ENCODE measurements at regions not wholly inside any gene's neighbourhood (a gene's known extent, or its start where the extent isn't known, plus 50 kb on each side); places are given as distances from the start of the nearest gene placed in this dataset.

DNA sequence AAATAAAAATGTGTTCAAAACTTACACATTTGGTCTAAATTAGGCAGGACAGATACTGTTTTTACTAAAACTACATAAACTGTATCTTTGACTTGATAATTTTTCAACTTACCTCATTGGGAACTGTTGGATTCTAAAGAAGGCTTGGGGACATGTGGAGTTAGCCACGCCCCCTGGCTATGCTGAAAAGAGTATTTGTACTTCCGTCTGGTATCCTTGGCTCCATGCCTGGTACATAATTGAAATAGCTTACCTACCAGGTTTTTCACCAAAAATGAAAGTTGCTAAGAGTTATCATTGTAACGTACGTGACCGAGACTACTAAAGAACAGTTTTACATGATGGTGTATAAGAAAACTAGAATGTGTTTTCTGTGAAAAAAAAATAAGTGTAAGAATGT lies 604.8 kb upstream of the IGFBP3 start:
- Histone ChIP-seq H3K9me3 (ENCODE audit: control insufficient read depth in 3 of 3, low read length in 3 of 3) (peaks cover 0 to 4% (median 4%) of the 10 kb centered on the region in 3 donors), H3K27ac (ENCODE audit: low read depth, low read length) (no peak overlapping the region), H3K4me1 (ENCODE audit: control insufficient read depth in 3 of 3, insufficient read depth in 3 of 3, low read length in 3 of 3) (no peaks in the 10 kb centered on the region)

DNA sequence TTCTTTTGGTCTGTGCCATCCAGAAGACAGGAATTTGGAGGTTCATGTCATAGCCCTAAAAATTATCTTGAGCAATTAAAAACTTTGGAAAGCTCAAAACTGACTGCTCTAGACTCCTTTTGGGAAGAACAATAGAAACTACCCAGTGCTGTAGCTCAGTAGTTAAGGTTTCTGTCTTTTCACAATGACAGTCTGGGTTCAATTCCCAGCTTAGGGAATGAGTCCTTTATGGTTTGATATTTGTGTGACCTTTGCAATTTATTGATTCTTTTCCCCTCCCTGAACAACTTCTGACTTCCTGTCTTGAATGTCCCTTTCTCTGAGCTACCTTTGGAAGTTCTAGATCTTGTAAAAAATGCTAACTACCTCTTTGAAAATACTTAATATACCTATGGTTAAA lies 603.3 kb upstream of the IGFBP3 start:
- H3K36me3 ChIP-seq (ENCODE audit: control insufficient read depth in 3 of 3, insufficient read depth in 3 of 3, low read length in 3 of 3) = no peaks in the 10 kb centered on the region
- H3K27ac ChIP-seq (ENCODE audit: low read depth, low read length) = no peak overlapping the region
- H3K27me3 ChIP-seq (ENCODE audit: control insufficient read depth in 3 of 3, insufficient read depth in 3 of 3, low read length in 3 of 3) = no peaks in the 10 kb centered on the region
- H3K4me3 ChIP-seq (ENCODE audit: low read length in 3 of 3) = no peak overlapping the region
- H3K4me1 ChIP-seq (ENCODE audit: control insufficient read depth in 3 of 3, insufficient read depth in 3 of 3, low read length in 3 of 3) = no peaks in the 10 kb centered on the region
- no peak overlapping the region for H3K9ac ChIP-seq (ENCODE audit: low read depth in 1 of 3, low read length in 3 of 3)
- H3K9me3 ChIP-seq (ENCODE audit: control insufficient read depth in 3 of 3, low read length in 3 of 3) = peaks cover 0 to 4% (median 4%) of the 10 kb centered on the region in 3 donors

More for the DNA sequence above, 604.8 kb upstream of the IGFBP3 start:
- Histone ChIP-seq H3K9ac (ENCODE audit: low read depth in 1 of 3, low read length in 3 of 3) (no peak overlapping the region), H3K27me3 (ENCODE audit: control insufficient read depth in 3 of 3, insufficient read depth in 3 of 3, low read length in 3 of 3) (no peaks in the 10 kb centered on the region), H3K36me3 (ENCODE audit: control insufficient read depth in 3 of 3, insufficient read depth in 3 of 3, low read length in 3 of 3) (no peaks in the 10 kb centered on the region), H3K4me3 (ENCODE audit: low read length in 3 of 3) (no peak overlapping the region)

DNA sequence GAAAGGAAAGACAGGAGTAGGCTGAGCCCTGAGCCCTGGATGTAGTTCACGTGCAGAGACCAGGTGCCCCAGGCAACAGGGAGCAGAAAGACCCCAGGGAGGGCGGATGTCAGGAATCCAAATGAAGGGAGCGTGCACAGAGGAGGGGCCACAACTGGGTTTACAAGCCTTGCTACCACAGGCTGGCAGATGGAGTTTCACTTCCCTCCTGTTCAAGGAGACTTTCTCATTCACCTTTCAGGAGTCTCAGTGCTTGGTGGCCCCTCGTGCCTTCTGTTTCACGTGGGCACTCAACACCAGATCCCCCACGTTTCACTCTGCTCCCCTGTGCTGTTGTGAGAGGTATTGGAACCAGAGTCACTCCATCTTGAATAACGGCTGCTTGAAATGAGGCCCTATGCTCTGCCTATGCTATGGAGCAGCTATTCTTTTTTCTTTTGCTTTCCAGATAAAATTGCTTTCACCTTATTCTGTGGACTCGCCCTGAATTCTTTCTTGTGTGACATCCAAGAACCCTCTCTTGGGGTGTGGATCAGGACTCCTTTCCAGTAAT lies 601.4 kb upstream of the IGFBP3 start:
- Histone ChIP-seq H3K4me1 (ENCODE audit: control insufficient read depth in 3 of 3, insufficient read depth in 3 of 3, low read length in 3 of 3) (no peaks in the 10 kb centered on the region), H3K9ac (ENCODE audit: low read depth in 1 of 3, low read length in 3 of 3) (no peak overlapping the region), H3K36me3 (ENCODE audit: control insufficient read depth in 3 of 3, insufficient read depth in 3 of 3, low read length in 3 of 3) (no peaks in the 10 kb centered on the region), H3K4me3 (ENCODE audit: low read length in 3 of 3) (no peak overlapping the region), H3K27me3 (ENCODE audit: control insufficient read depth in 3 of 3, insufficient read depth in 3 of 3, low read length in 3 of 3) (no peaks in the 10 kb centered on the region), H3K27ac (ENCODE audit: low read depth, low read length) (no peak overlapping the region), H3K9me3 (ENCODE audit: control insufficient read depth in 3 of 3, low read length in 3 of 3) (peaks cover 0 to 2% (median 0%) of the 10 kb centered on the region in 3 donors)

- Histone ChIP-seq H3K9me3 (ENCODE audit: control insufficient read depth in 3 of 3, low read length in 3 of 3) (no peaks in the 10 kb centered on the region), H3K4me1 (ENCODE audit: control insufficient read depth in 3 of 3, insufficient read depth in 3 of 3, low read length in 3 of 3) (no peaks in the 10 kb centered on the region), H3K4me3 (ENCODE audit: low read length in 3 of 3) (no peak overlapping the region), H3K36me3 (ENCODE audit: control insufficient read depth in 3 of 3, insufficient read depth in 3 of 3, low read length in 3 of 3) (no peaks in the 10 kb centered on the region), H3K27me3 (ENCODE audit: control insufficient read depth in 3 of 3, insufficient read depth in 3 of 3, low read length in 3 of 3) (no peaks in the 10 kb centered on the region), H3K27ac (ENCODE audit: low read depth, low read length) (no peak overlapping the region), H3K9ac (ENCODE audit: low read depth in 1 of 3, low read length in 3 of 3) (no peak overlapping the region)
These were observed 597.6 kb upstream of the IGFBP3 start for GRCh38 chr7:46518713-46519112.

DNA sequence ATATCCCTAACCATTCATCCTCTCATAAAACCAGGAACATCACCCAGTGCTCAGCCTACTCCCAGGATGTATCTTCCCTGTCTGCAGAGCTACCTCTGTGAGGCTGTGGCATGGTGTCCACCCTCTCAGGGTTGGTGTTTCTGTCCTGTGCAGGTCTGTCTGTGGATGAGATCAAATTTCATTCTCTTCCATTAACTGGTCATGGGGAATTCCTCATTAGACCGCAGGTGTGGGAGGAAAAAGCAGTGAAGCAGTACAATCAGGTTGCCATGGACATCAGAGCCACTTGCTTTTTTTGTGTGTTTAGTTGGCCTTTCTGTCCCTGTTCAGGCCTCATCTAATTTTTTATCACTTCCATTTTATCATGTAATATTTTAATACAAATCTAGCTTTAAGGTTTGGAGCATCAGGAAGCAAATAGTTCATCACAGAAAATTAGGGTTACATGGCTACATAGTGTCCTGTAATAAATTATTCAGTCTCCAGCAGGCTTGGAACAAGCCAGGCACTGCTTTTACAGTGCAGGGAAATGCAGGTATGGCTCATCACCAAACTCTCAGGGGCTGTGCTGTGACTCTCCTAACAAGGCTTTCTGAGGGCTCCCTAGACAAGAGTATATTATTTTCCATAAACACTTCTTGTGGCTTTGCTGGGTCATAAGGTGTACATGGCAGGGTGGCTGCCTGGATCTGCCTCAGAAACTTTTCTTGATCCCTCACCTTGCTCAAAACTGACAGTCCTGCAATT lies 594.9 kb upstream of the IGFBP3 start:
- Histone ChIP-seq H3K27me3 (ENCODE audit: control insufficient read depth in 3 of 3, insufficient read depth in 3 of 3, low read length in 3 of 3) (no peaks in the 10 kb centered on the region), H3K9ac (ENCODE audit: low read depth in 1 of 3, low read length in 3 of 3) (no peak overlapping the region), H3K4me1 (ENCODE audit: control insufficient read depth in 3 of 3, insufficient read depth in 3 of 3, low read length in 3 of 3) (no peaks in the 10 kb centered on the region), H3K4me3 (ENCODE audit: low read length in 3 of 3) (no peak overlapping the region), H3K27ac (ENCODE audit: low read depth, low read length) (no peak overlapping the region), H3K36me3 (ENCODE audit: control insufficient read depth in 3 of 3, insufficient read depth in 3 of 3, low read length in 3 of 3) (no peaks in the 10 kb centered on the region), H3K9me3 (ENCODE audit: control insufficient read depth in 3 of 3, low read length in 3 of 3) (no peaks in the 10 kb centered on the region)

DNA sequence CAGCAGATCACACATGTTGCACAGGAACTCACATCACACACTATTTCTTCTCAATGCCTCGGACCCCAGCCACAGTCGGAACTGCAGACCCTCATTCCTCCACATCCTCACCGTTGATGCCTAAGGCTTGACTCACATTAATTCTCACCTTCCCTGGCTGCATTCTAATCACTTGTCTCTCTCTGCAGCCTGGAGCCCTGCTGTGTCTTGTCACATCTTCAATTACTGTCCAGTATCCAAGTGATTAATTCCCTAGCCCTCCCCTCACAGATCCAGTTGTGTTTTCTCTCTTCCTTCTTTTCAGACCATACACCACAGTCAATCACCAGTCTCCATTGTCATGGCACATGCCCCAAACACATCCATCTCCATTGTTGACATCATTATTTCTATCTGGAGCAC lies 592.4 kb upstream of the IGFBP3 start:
- Histone ChIP-seq H3K4me1 (ENCODE audit: control insufficient read depth in 3 of 3, insufficient read depth in 3 of 3, low read length in 3 of 3) (no peaks in the 10 kb centered on the region), H3K9me3 (ENCODE audit: control insufficient read depth in 3 of 3, low read length in 3 of 3) (no peaks in the 10 kb centered on the region), H3K27ac (ENCODE audit: low read depth, low read length) (no peak overlapping the region), H3K4me3 (ENCODE audit: low read length in 3 of 3) (no peak overlapping the region), H3K9ac (ENCODE audit: low read depth in 1 of 3, low read length in 3 of 3) (no peak overlapping the region), H3K27me3 (ENCODE audit: control insufficient read depth in 3 of 3, insufficient read depth in 3 of 3, low read length in 3 of 3) (no peaks in the 10 kb centered on the region), H3K36me3 (ENCODE audit: control insufficient read depth in 3 of 3, insufficient read depth in 3 of 3, low read length in 3 of 3) (no peaks in the 10 kb centered on the region)

GRCh38 chr7:46512891-46513413 lies 591.9 kb upstream of the IGFBP3 start:
- Histone ChIP-seq H3K36me3 (ENCODE audit: control insufficient read depth in 3 of 3, insufficient read depth in 3 of 3, low read length in 3 of 3) (no peaks in the 10 kb centered on the region), H3K9me3 (ENCODE audit: control insufficient read depth in 3 of 3, low read length in 3 of 3) (no peaks in the 10 kb centered on the region), H3K4me1 (ENCODE audit: control insufficient read depth in 3 of 3, insufficient read depth in 3 of 3, low read length in 3 of 3) (no peaks in the 10 kb centered on the region), H3K4me3 (ENCODE audit: low read length in 3 of 3) (no peak overlapping the region), H3K9ac (ENCODE audit: low read depth in 1 of 3, low read length in 3 of 3) (no peak overlapping the region), H3K27me3 (ENCODE audit: control insufficient read depth in 3 of 3, insufficient read depth in 3 of 3, low read length in 3 of 3) (no peaks in the 10 kb centered on the region), H3K27ac (ENCODE audit: low read depth, low read length) (no peak overlapping the region)

DNA sequence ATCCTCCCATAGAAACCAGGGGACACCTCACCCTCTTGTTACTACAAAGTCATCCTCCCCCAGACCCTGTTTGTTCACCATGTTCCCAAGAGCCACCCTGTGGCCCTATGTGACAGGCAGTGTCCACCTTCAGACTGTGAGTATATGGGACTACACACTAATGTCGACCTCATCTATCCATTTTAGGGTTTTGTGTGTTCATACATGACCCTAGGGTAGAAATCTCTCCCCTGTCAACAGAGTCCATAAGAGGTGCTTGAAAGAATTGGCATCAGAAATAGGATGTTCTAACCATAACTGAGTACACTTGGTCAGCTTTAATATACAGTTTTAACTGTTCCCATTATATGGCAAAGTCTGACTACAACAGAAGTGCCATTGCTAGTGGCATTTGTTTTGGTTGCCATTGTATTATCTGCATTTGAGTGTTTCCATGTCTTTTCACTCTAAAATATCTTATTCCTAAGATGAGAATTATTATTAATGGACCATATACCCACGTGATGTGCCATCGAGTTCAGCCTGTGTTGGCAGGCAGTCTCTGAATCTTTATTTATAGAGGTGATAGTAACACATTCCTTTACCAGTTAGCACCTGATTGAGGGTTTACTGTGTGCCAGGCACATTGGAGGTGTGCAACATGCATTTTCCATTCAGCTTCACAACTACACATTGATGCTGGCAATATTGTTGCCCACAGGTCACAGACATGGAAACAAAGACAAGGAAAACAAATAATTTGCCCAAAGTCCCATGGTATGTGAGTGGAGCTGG lies 590.6 kb upstream of the IGFBP3 start:
- no peak overlapping the region for H3K4me3 ChIP-seq (ENCODE audit: low read length in 3 of 3)
- H3K9me3 ChIP-seq (ENCODE audit: control insufficient read depth in 3 of 3, low read length in 3 of 3) = no peaks in the 10 kb centered on the region
- H3K4me1 ChIP-seq (ENCODE audit: control insufficient read depth in 3 of 3, insufficient read depth in 3 of 3, low read length in 3 of 3) = no peaks in the 10 kb centered on the region
- no peaks in the 10 kb centered on the region for H3K36me3 ChIP-seq (ENCODE audit: control insufficient read depth in 3 of 3, insufficient read depth in 3 of 3, low read length in 3 of 3)
- H3K27me3 ChIP-seq (ENCODE audit: control insufficient read depth in 3 of 3, insufficient read depth in 3 of 3, low read length in 3 of 3) = no peaks in the 10 kb centered on the region
- no peak overlapping the region for H3K9ac ChIP-seq (ENCODE audit: low read depth in 1 of 3, low read length in 3 of 3)
- no peak overlapping the region for H3K27ac ChIP-seq (ENCODE audit: low read depth, low read length)

GRCh38 chr7:46508583-46508982 lies 587.5 kb upstream of the IGFBP3 start:
- Histone ChIP-seq H3K27me3 (ENCODE audit: control insufficient read depth in 3 of 3, insufficient read depth in 3 of 3, low read length in 3 of 3) (no peaks in the 10 kb centered on the region), H3K9me3 (ENCODE audit: control insufficient read depth in 3 of 3, low read length in 3 of 3) (no peaks in the 10 kb centered on the region), H3K9ac (ENCODE audit: low read depth in 1 of 3, low read length in 3 of 3) (no peak overlapping the region), H3K27ac (ENCODE audit: low read depth, low read length) (no peak overlapping the region), H3K4me3 (ENCODE audit: low read length in 3 of 3) (no peak overlapping the region), H3K4me1 (ENCODE audit: control insufficient read depth in 3 of 3, insufficient read depth in 3 of 3, low read length in 3 of 3) (no peaks in the 10 kb centered on the region), H3K36me3 (ENCODE audit: control insufficient read depth in 3 of 3, insufficient read depth in 3 of 3, low read length in 3 of 3) (no peaks in the 10 kb centered on the region)

DNA sequence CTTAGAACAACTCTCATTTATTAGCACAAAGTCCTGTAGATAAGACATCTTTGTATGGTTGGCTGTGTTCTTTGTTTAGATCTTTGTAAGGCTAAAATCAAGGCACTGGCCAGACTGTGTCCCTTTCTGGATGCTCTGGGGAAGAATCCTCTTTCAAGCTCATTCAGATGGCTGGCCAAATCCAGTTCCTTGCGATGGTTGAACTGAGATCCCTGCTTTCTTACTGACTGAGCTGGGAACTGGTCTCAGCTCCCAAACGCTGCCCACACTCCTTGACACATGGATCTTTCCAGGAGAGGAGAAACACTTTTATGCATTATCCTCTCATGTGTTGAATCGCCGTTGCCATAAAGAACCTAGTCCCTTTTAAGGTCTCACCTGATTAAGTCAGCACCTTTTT lies 586.5 kb upstream of the IGFBP3 start:
- Histone ChIP-seq H3K36me3 (ENCODE audit: control insufficient read depth in 3 of 3, insufficient read depth in 3 of 3, low read length in 3 of 3) (no peaks in the 10 kb centered on the region), H3K27ac (ENCODE audit: low read depth, low read length) (no peak overlapping the region), H3K9ac (ENCODE audit: low read depth in 1 of 3, low read length in 3 of 3) (no peak overlapping the region), H3K4me3 (ENCODE audit: low read length in 3 of 3) (no peak overlapping the region), H3K27me3 (ENCODE audit: control insufficient read depth in 3 of 3, insufficient read depth in 3 of 3, low read length in 3 of 3) (no peaks in the 10 kb centered on the region), H3K4me1 (ENCODE audit: control insufficient read depth in 3 of 3, insufficient read depth in 3 of 3, low read length in 3 of 3) (no peaks in the 10 kb centered on the region), H3K9me3 (ENCODE audit: control insufficient read depth in 3 of 3, low read length in 3 of 3) (no peaks in the 10 kb centered on the region)

Measured in skeletal muscle tissue (tissue), 3 donors.